GM18951 (cell line): ENCODE measurements at regions not wholly inside any gene's neighbourhood (a gene's known extent, or its start where the extent isn't known, plus 50 kb on each side); places are given as distances from the start of the nearest gene placed in this dataset.

Source experiments
- POLR2A ChIP-seq: IDR thresholded peaks from 4 replicates; pipeline ENCODE4 v1.6.1; 2011; ENCODE audit warnings: mild to moderate bottlenecking; ENCODE audit not compliant: insufficient read length, insufficient read depth; ENCODE audit errors: extremely low read depth
- in situ Hi-C: fragments of 300-500 bp; cut with MboI; formaldehyde crosslinking; loops from one replicate; pipeline ENCODE4 v1.12.0; 2022; ENCODE audit warnings: low sequenced_read_pairs, mixed read lengths, inconsistent platforms; ENCODE audit not compliant: unreplicated experiment

- in situ Hi-C loops, result no loop called here
- no peak for TF ChIP-seq POLR2A
These were observed 138.9 kb upstream of the AHR start for GRCh38 chr7:17159500-17160037.

- in situ Hi-C loops, result no loop called here
- TF ChIP-seq POLR2A, result no peak
These were observed 131.6 kb upstream of the AHR start for GRCh38 chr7:17166824-17167379.

DNA sequence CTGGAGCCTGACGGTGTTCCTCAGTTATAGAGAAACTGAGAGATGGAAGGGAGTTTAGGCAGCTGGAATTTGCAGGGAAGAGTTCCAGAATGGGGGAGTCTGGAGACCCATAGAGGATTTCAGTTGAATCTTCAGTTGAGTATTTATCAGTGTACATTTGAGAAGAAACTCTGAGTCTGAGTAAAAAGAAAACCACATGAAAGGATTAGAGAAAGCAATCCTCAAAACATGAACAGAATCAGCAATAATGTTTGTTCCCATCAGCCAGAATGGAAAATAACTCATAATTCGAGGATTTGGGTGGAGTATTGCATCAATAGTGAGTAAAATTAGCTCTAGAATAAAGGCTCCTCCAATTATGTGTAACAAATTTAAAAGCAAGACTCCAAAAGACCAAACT lies 130.0 kb upstream of the AHR start:
- no peak for TF ChIP-seq POLR2A
- in situ Hi-C loops, result no loop called here

DNA sequence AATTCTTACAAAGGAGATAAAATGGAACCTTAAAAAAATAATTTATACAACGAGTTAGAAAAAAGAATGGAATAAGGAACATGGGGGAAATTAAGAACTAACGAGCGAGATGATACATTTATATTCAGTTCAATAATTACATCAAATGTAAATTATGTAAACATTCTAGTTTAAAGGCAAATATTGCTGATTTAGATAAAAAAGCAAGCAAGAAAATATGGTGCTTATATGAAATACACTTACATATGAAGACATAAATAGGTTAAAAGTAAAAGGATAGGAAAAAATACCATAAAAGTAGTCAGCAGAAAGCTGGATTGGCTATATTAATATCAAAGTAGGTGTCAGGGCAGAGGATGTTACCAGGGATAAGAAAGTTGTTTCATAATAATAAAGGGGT lies 127.0 kb upstream of the AHR start:
- in situ Hi-C loops, result no loop called here
- TF ChIP-seq POLR2A, result no peak

DNA sequence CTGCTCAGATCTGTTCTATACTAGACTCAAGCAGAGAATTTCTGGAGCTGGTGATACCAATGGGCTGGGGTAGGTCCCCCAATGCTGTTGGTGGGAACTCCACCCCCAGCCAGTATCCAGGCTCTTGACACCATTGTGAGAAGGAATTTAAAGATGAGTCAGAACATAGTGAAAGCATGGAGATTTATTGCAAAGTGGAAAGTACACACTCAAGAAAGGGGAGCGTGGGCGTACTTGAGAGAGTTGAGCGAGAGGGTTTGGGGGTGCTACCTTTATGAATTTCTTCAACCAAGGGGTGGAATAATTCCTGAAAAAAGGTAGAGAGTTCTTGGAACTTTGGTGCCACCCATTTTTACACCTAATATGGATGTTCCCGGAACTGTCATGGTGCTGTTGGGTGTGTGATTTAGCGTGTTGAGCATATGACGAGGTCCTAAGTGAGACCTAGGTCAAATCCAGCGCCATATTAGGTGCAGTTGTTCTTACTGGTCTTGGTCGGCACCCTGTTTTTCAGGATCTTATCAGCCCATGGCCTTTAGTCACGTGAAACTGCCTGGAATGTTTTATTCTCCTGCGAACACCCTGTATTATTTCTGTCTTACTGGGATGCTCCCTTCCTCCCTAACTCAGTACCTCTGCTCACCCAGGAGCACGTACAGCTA lies 122.0 kb upstream of the AHR start:
- in situ Hi-C loops, result no loop called here
- no peak for TF ChIP-seq POLR2A

DNA sequence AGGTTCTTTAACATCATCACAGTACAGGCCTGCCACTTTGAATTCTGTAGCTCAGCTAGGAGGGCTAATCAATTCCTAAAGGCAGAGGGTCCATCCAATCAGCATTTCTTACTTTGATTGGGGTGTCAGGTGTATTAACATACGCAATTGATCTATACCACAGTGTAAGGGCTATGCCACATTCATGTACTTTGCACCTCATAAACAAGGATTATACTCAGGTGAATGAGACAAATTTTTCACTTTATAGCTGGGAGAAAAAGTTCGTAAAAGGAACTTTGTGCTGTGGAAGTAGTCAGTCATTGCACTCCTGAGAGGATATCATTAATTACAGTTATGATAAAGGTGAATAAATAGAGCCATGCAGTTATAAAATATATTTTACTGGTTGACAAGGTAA lies 119.9 kb upstream of the AHR start:
- in situ Hi-C loops, result no loop called here
- TF ChIP-seq POLR2A, result no peak

GRCh38 chr7:17181482-17181881 lies 117.0 kb upstream of the AHR start:
- in situ Hi-C loops, result no loop called here
- TF ChIP-seq POLR2A, result no peak

GRCh38 chr7:17183630-17184328 lies 114.7 kb upstream of the AHR start:
- in situ Hi-C loops, result no loop called here
- no peak for TF ChIP-seq POLR2A

DNA sequence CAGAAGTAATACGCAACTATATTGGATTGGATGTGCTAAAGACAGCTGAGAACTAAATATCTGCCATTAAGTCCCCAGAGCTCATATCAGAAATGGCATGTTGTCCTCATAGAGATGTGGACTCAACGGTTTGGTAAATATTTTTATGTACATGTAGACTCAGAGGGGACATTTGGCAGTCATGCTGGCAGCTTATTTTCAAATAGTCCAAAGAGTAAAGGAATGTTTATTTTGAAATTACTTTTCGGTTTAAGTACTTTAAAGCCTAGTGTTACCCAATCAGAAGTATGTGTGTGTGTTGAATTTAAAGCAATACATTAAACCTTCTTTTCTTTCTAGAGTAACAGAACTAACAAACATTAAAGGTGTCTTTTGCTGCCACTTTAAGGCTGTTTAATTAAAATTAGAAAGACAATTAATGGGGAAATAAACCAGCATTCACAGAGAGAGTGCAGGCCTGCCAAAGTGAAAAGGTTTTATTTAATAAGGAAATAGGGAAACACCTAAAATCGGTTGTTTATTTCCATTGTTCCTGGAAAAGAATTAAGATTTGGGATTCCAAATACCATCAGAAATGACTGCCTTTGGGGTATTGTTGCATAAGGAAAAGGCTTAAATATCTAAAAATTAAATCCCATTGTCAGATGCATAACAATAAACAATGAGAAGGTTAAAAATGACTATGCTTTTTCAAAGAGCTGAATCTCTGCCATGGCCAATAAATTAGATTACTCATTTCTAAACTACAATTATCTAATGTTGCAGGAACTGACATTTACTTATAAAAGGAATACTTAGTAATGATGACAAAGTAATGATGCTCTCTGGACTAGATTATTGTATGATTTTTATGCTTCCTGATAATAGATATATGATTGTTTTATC lies 113.4 kb upstream of the AHR start:
- in situ Hi-C loops, result no loop called here

GRCh38 chr7:17185690-17186070 lies 112.8 kb upstream of the AHR start:
- in situ Hi-C loops, result no loop called here
- TF ChIP-seq POLR2A, result no peak

More for the DNA sequence above, 113.4 kb upstream of the AHR start:
- no peak for TF ChIP-seq POLR2A

DNA sequence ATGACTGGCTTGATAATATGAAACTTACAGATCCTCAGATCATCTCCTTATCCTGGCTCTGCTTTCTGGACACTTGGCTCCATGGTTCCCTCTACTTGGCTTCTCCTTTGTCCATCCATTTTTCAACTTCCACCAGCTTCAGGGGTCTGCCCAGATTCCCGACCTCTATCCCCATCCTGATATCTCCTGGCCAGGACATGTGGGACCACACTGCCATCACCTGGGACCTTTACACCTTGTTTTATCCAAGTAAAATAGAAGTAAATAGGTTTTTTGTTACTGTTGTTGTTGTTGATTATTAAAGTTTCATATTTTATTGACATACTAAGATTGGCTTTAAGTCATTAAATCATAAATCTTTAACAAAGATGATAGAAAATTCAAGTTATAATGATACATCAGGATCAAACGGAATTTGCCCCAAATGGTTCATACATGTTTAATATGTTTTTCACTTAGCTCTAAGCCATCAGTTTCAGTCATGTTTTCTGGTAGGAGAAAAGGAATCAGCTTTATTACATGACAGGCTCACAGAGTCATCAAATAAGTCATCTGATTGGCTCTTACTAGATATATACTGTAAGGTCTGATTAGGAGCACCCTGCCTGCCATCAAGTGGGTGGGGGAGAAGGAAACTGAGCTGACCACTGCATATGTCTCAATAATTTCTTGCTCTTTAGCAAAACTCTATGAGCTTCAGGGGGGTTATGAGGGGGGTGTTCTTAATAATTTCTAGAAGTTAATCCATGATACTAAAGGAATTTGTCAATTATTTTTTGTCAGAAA lies 111.5 kb upstream of the AHR start:
- in situ Hi-C loops, result no loop called here
- no peak for TF ChIP-seq POLR2A

DNA sequence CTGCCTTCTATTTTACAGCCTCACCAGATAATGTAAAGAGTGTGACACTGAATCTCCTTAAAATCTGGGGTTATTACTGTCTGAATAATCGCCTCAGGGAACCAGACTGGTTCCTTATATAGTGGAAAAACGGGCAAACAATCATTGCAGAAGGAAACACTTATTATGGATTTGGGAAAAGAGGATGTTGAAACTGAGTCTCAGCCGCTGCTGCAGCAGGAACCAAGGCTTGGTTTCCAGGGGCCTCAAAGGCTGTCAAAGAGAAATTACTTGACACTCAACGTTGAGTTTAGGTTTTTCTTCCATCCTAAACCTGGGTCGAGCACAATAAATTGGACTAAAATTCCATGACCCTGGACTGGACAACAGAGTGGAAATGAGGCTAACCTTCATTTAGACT lies 103.8 kb upstream of the AHR start:
- in situ Hi-C loops, result no loop called here
- no peak for TF ChIP-seq POLR2A

GRCh38 chr7:17195576-17195975 lies 102.9 kb upstream of the AHR start:
- in situ Hi-C loops, result no loop called here
- TF ChIP-seq POLR2A, result no peak

DNA sequence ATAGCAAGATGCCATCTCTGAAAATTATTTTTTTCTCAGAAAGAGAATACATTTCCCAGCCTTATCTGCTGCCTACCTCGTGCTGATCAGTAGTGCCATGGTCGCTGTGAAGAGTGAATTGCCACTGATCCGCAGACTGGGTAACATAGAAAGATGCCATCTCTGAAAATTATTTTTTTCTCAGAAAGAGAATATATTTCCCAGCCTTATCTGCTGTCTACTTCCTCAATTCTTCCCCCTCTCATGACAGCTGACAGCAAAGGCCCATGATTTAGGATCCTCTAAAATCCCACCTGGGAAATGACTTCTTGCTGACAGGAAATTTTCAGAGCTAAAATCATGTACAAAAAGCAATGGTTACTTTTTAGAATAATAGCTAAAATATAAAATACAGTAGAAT lies 92.5 kb upstream of the AHR start:
- in situ Hi-C loops, result no loop called here
- TF ChIP-seq POLR2A, result no peak
